Lower leg skin (tissue), 3 donors: ENCODE measurements at regions not wholly inside any gene's neighbourhood (a gene's known extent, or its start where the extent isn't known, plus 50 kb on each side); places are given as distances from the start of the nearest gene placed in this dataset.

Source experiments
- POLR2A ChIP-seq, 2 donors: fragments of 450-650 bp; IDR thresholded peaks; one replicate each; pipeline ENCODE4 v1.6.1; 2016 to 2017; ENCODE audit warnings: antibody characterized with exemption in 2 of 2, mild to moderate bottlenecking in 1 of 2, moderate library complexity in 1 of 2
- TF ChIP-seq, protein P1 (sequence below), 3 donors: fragments of 450-650 bp; IDR thresholded peaks; one replicate each; pipeline ENCODE4 v1.5.1; 2016; ENCODE audit warnings: antibody characterized with exemption in 3 of 3, mild to moderate bottlenecking in 3 of 3, moderate library complexity in 2 of 3

DNA sequence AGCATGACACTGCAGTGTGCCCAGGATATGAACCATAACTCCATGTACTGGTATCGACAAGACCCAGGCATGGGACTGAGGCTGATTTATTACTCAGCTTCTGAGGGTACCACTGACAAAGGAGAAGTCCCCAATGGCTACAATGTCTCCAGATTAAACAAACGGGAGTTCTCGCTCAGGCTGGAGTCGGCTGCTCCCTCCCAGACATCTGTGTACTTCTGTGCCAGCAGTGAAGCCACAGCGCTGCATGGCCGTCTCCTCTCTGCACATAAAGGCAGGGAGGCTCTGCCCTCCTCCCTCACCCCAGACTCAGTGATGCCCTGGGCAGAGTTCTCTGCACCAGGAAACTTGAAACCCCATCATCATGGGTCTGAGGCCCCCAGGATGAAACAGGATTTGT is 70.7 kb upstream of the PRSS58 start:
- TF ChIP-seq POLR2A (IDR thresholded peaks at IDR 0.05): no peak
- TF ChIP-seq, protein P1, sequence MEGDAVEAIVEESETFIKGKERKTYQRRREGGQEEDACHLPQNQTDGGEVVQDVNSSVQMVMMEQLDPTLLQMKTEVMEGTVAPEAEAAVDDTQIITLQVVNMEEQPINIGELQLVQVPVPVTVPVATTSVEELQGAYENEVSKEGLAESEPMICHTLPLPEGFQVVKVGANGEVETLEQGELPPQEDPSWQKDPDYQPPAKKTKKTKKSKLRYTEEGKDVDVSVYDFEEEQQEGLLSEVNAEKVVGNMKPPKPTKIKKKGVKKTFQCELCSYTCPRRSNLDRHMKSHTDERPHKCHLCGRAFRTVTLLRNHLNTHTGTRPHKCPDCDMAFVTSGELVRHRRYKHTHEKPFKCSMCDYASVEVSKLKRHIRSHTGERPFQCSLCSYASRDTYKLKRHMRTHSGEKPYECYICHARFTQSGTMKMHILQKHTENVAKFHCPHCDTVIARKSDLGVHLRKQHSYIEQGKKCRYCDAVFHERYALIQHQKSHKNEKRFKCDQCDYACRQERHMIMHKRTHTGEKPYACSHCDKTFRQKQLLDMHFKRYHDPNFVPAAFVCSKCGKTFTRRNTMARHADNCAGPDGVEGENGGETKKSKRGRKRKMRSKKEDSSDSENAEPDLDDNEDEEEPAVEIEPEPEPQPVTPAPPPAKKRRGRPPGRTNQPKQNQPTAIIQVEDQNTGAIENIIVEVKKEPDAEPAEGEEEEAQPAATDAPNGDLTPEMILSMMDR (IDR thresholded peaks at IDR 0.05): no peak
